H1 (cell line): ENCODE measurements at regions not wholly inside any gene's neighbourhood (a gene's known extent, or its start where the extent isn't known, plus 50 kb on each side); places are given as distances from the start of the nearest gene placed in this dataset.

Experiments
- BCL11A ChIP-seq, 2 experiments: IDR thresholded peaks; one replicate each; pipeline ENCODE4 v1.6.1; 2011; ENCODE audit warnings: low read depth in 2 of 2, low read length in 2 of 2, mild to moderate bottlenecking in 2 of 2
- EP300 ChIP-seq, 2 experiments: IDR thresholded peaks; 1 replicate in 1 of 2; 2 replicates in 1 of 2; pipeline ENCODE4 v1.6.1; 2011 to 2012; ENCODE audit warnings: low read depth in 2 of 2, low read length in 2 of 2, mild to moderate bottlenecking in 2 of 2, borderline replicate concordance in 1 of 2, inconsistent platforms in 1 of 2, moderate library complexity in 1 of 2
- KDM1A ChIP-seq: fragments of 200-600, 300-600 bp; sonication (generic); IDR thresholded peaks from 2 replicates; pipeline ENCODE4 v1.7.1; 2016; ENCODE audit warnings: mild to moderate bottlenecking, low read length, borderline replicate concordance
- MAFK ChIP-seq: IDR thresholded peaks from 2 replicates; pipeline ENCODE4 v1.6.1; 2012; ENCODE audit warnings: low read depth, mild to moderate bottlenecking, improper control_type of control experiment, low read length
- MAX ChIP-seq: IDR thresholded peaks from 2 replicates; pipeline ENCODE4 v1.6.1; 2012; ENCODE audit warnings: inconsistent platforms
- PHF8 ChIP-seq: fragments of 200-600 bp; sonication (generic); conservative IDR thresholded peaks from 2 replicates; pipeline ENCODE4 v1.7.1; 2012; ENCODE audit warnings: low read depth, mild to moderate bottlenecking, inconsistent platforms, low read length, moderate library complexity
- RBBP5 ChIP-seq: IDR thresholded peaks from 2 replicates; pipeline ENCODE4 v1.7.1; 2012; ENCODE audit warnings: low read depth, mild to moderate bottlenecking, inconsistent platforms, low read length, moderate library complexity, borderline replicate concordance
- SUZ12 ChIP-seq: fragments of 200-600 bp; sonication (generic); IDR thresholded peaks from 2 replicates; pipeline ENCODE4 v1.6.1; 2012; ENCODE audit warnings: mild to moderate bottlenecking, inconsistent platforms, low read length, moderate library complexity, mixed read lengths

GRCh38 chr5:38138574-38138973 is 119.8 kb upstream of the EGFLAM start (continued):
- no peak for TF ChIP-seq RBBP5
- TF ChIP-seq MAFK: no peak
- TF ChIP-seq EP300 (IDR thresholded peaks at IDR 0.05; ENCODE audit: borderline replicate concordance in 1 of 2, low read depth in 2 of 2, low read length in 2 of 2): no peak
- TF ChIP-seq PHF8: no peak
- no peak for TF ChIP-seq SUZ12
- TF ChIP-seq KDM1A: no peak
- TF ChIP-seq BCL11A (IDR thresholded peaks at IDR 0.05; ENCODE audit: low read depth in 2 of 2, low read length in 2 of 2): no peak
- TF ChIP-seq MAX: no peak
